CD14-positive monocyte (primary cell): ENCODE measurements at regions not wholly inside any gene's neighbourhood (a gene's known extent, or its start where the extent isn't known, plus 50 kb on each side); places are given as distances from the start of the nearest gene placed in this dataset.

Source experiments
- DNase-seq, 3 donors: peaks; one replicate each; pipeline ENCODE4 v3.0.0-alpha.2; 2011 to 2022
- H2AFZ ChIP-seq: 2 replicates; pipeline ENCODE4 v1.6.0; 2012; ENCODE audit warnings: mild to moderate bottlenecking, low read depth, low read length, inconsistent platforms; ENCODE audit not compliant: insufficient read depth, poor library complexity, severe bottlenecking
- H3K27ac ChIP-seq, 2 donors: 1 replicate in 1 of 2; 2 replicates in 1 of 2; pipeline ENCODE4 v1.5.1; 2012 to 2013; ENCODE audit warnings: low read length in 2 of 2, control low read depth in 1 of 2, inconsistent platforms in 1 of 2, low read depth in 1 of 2, mild to moderate bottlenecking in 1 of 2
- H3K27me3 ChIP-seq, 2 donors: one replicate each; pipeline versions ENCODE4 v1.6.0 to v1.6.1; 2011 to 2013; ENCODE audit warnings: low read length in 2 of 2; ENCODE audit not compliant: control insufficient read depth in 2 of 2, insufficient read depth in 2 of 2
- H3K36me3 ChIP-seq, 2 donors: replicated peaks in 1 of 2; 1 replicate in 1 of 2; 2 replicates in 1 of 2; pipeline versions ENCODE4 v1.5.1 to v1.6.1; 2012 to 2013; ENCODE audit warnings: low read length in 2 of 2, control low read depth in 1 of 2, inconsistent platforms in 1 of 2, mild to moderate bottlenecking in 1 of 2; ENCODE audit not compliant: insufficient read depth in 2 of 2, control insufficient read depth in 1 of 2
- H3K4me1 ChIP-seq, 2 donors: 1 replicate in 1 of 2; 2 replicates in 1 of 2; pipeline versions ENCODE4 v1.5.1 to v1.6.1; 2012 to 2013; ENCODE audit warnings: low read length in 2 of 2, control low read depth in 1 of 2, inconsistent platforms in 1 of 2, mild to moderate bottlenecking in 1 of 2, moderate library complexity in 1 of 2; ENCODE audit not compliant: insufficient read depth in 2 of 2, control insufficient read depth in 1 of 2
- H3K4me2 ChIP-seq: replicated peaks from 2 replicates; pipeline ENCODE3; 2012; ENCODE audit warnings: low read length, moderate library complexity, mild to moderate bottlenecking; ENCODE audit not compliant: poor library complexity, severe bottlenecking; ENCODE audit errors: extremely low read depth
- H3K4me3 ChIP-seq, 3 experiments: fragments of 200-600 bp in 1 of 3; sonication (generic) in 1 of 3; replicated peaks in 1 of 3; 1 replicate in 2 of 3; 2 replicates in 1 of 3; pipeline ENCODE4 v1.5.1; 2011 to 2013; ENCODE audit warnings: low read length in 3 of 3, mild to moderate bottlenecking in 3 of 3, control low read depth in 2 of 3, low read depth in 2 of 3, inconsistent platforms in 1 of 3, moderate library complexity in 1 of 3
- H3K79me2 ChIP-seq: 2 replicates; pipeline ENCODE4 v1.6.0; 2012; ENCODE audit warnings: mild to moderate bottlenecking, control low read depth, inconsistent platforms, low read length, moderate library complexity; ENCODE audit not compliant: insufficient read depth
- H3K9ac ChIP-seq: 2 replicates; pipeline ENCODE4 v1.6.0; 2017; ENCODE audit warnings: low read length, mild to moderate bottlenecking; ENCODE audit not compliant: insufficient read depth, poor library complexity, severe bottlenecking
- H3K9me3 ChIP-seq, 2 donors: replicated peaks in 1 of 2; 1 replicate in 1 of 2; 2 replicates in 1 of 2; pipeline versions ENCODE4 v1.5.1 to v1.6.1; 2012 to 2013; ENCODE audit warnings: low read length in 2 of 2, control low read depth in 1 of 2; ENCODE audit not compliant: control insufficient read depth in 1 of 2, insufficient read depth in 1 of 2
- H4K20me1 ChIP-seq: 2 replicates; pipeline ENCODE4 v1.6.0; 2012; ENCODE audit warnings: mild to moderate bottlenecking, low read length, control low read depth, moderate library complexity; ENCODE audit not compliant: insufficient read depth
- H3K27ac Mint-ChIP-seq, 7 donors: one replicate each; pipeline ENCODE4 v1.8.0; 2020; ENCODE audit warnings: mild to moderate bottlenecking in 7 of 7, mixed read lengths in 7 of 7, moderate library complexity in 6 of 7, inconsistent platforms in 2 of 7
- H3K27me3 Mint-ChIP-seq, 3 donors: one replicate each; pipeline ENCODE4 v1.8.0; 2021 to 2022; ENCODE audit warnings: low read depth in 3 of 3, mild to moderate bottlenecking in 3 of 3, mixed read lengths in 3 of 3, moderate library complexity in 3 of 3, inconsistent platforms in 1 of 3
- H3K36me3 Mint-ChIP-seq, 2 donors: one replicate each; pipeline ENCODE4 v1.8.0; 2020; ENCODE audit warnings: mixed read lengths in 2 of 2, inconsistent platforms in 1 of 2, mild to moderate bottlenecking in 1 of 2
- H3K4me1 Mint-ChIP-seq: one replicate; pipeline ENCODE4 v1.8.0; 2020; ENCODE audit warnings: mild to moderate bottlenecking, mixed read lengths
- H3K4me3 Mint-ChIP-seq, 2 donors: one replicate each; pipeline ENCODE4 v1.8.0; 2020; ENCODE audit warnings: mild to moderate bottlenecking in 2 of 2, mixed read lengths in 2 of 2, moderate library complexity in 1 of 2
- H3K9me3 Mint-ChIP-seq, 7 donors: one replicate each; pipeline ENCODE4 v1.8.0; 2020 to 2022; ENCODE audit warnings: mixed read lengths in 7 of 7, mild to moderate bottlenecking in 6 of 7, moderate library complexity in 6 of 7, inconsistent platforms in 2 of 7
- CTCF ChIP-seq: fragments of 200-600 bp; IDR thresholded peaks from one replicate; pipeline ENCODE4 v1.8.0; 2022; ENCODE audit warnings: antibody characterized with exemption, mild to moderate bottlenecking
- WGBS: methylation state at CpG from one replicate; pipeline ENCODE4 v1.1.5; 2013; ENCODE audit warnings: missing lambda C conversion rate; ENCODE audit not compliant: insufficient coverage; 5-methylcytosine and 5-hydroxymethylcytosine counted together
- intact Hi-C, 2 donors: fragments of 100-400 bp; cut with micrococcal nuclease; formaldehyde crosslinking; loops; one replicate each; pipeline versions ENCODE4 v1.15.0 to v1.15.1; 2023

GRCh38 chr2:5940596-5941535 is 248.7 kb downstream of the SOX11 start:
- TF ChIP-seq CTCF: no peak
- intact Hi-C loops: no loop called here
- Histone ChIP-seq H3K9ac (no peak overlapping the region), H3K4me2 (no peak overlapping the region), H3K36me3 (no peaks in the 10 kb centered on the region), H3K27me3 (no peaks in the 10 kb centered on the region), H3K9me3 (peaks cover 0 to 6% of the 10 kb centered on the region in 2 donors), H3K27ac (no peak overlapping the region), H4K20me1 (no peaks in the 10 kb centered on the region), H3K4me1 (no peaks in the 10 kb centered on the region), H3K4me3 (no peak overlapping the region), H3K79me2 (no peaks in the 10 kb centered on the region), H2AFZ (no peak overlapping the region)
- peaks cover 0 to 5% (median 2%) of the 10 kb centered on the region in 3 donors for H3K27me3 Mint-ChIP-seq
- DNase-seq: no peak
- H3K36me3 Mint-ChIP-seq: no peaks in the 10 kb centered on the region
- H3K27ac Mint-ChIP-seq: no peak overlapping the region
- WGBS: 93% methylated on average over 2 of the region's 7 CpGs
- H3K9me3 Mint-ChIP-seq: peaks cover 0 to 18% (median 14%) of the 10 kb centered on the region in 7 donors
- H3K4me3 Mint-ChIP-seq: no peak overlapping the region
- H3K4me1 Mint-ChIP-seq: peaks cover 7% of the 10 kb centered on the region

- H3K27me3 ChIP-seq: no peaks in the 10 kb centered on the region
Measured at GRCh38 chr2:5942204-5942603, 250.0 kb downstream of the SOX11 start.

More at GRCh38 chr2:5942204-5942603, 250.0 kb downstream of the SOX11 start:
- H3K27ac ChIP-seq: no peak overlapping the region
- H3K4me3 ChIP-seq: no peak overlapping the region
- Mint-ChIP-seq H3K36me3 (no peaks in the 10 kb centered on the region), H3K4me1 (peaks cover 7% of the 10 kb centered on the region), H3K9me3 (peaks cover 0 to 14% (median 7%) of the 10 kb centered on the region in 7 donors), H3K27ac (no peak overlapping the region), H3K27me3 (peaks cover 0 to 5% (median 2%) of the 10 kb centered on the region in 3 donors), H3K4me3 (no peak overlapping the region)
- H2AFZ ChIP-seq: no peak overlapping the region
- no peak overlapping the region for H3K9ac ChIP-seq
- TF ChIP-seq CTCF: no peak
- peaks cover 0 to 2% of the 10 kb centered on the region in 2 donors for H3K9me3 ChIP-seq
- no peak overlapping the region for H3K4me2 ChIP-seq
- DNase-seq: no peak
- no peaks in the 10 kb centered on the region for H3K79me2 ChIP-seq
- no peaks in the 10 kb centered on the region for H4K20me1 ChIP-seq
- intact Hi-C loops: no loop called here
- no peaks in the 10 kb centered on the region for H3K4me1 ChIP-seq
- WGBS: 44% methylated on average over 6 of the region's 7 CpGs
- no peaks in the 10 kb centered on the region for H3K36me3 ChIP-seq
